DMS153 treated with DMSO at 0.1 percent for 48 hours (cell line): ENCODE measurements at regions not wholly inside any gene's neighbourhood (a gene's known extent, or its start where the extent isn't known, plus 50 kb on each side); places are given as distances from the start of the nearest gene placed in this dataset.

Experiments used
- DNase-seq: peaks from one replicate; lab custom pipeline; 2025; ENCODE audit not compliant: unreplicated experiment; lab: John Stamatoyannopoulos, UW

DNA sequence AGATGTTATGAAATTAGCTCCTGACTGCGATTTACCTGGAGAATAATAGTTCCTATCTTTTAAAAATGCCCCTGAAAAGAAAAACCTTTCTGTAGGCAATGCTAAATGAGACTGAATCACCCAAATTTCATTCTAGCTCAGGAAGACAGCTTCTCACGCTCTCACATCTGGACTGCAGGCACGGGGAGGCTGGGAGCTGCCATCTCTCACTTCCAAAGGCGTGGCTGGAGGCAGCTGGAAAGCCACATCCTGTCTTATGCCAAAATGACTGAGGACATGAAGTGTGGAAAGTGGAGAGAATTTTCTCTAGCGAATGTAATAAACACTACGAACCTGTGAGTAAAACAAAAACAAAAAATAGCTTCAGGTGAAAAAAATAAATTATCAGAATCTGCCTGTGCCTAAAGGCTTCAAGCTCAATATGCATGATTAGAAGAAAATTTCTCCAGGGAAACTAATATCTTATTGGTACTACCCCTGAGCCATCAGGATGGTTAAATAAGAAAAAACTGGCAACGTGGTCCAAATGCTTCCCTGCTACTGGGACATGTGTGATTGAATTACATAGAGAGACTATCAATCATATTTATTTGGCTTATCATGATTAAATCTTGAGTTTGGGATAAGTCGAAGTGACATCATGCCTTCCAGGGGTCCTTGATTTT lies 58.1 kb upstream of the UBL3 start:
- no peak for DNase-seq

DNA sequence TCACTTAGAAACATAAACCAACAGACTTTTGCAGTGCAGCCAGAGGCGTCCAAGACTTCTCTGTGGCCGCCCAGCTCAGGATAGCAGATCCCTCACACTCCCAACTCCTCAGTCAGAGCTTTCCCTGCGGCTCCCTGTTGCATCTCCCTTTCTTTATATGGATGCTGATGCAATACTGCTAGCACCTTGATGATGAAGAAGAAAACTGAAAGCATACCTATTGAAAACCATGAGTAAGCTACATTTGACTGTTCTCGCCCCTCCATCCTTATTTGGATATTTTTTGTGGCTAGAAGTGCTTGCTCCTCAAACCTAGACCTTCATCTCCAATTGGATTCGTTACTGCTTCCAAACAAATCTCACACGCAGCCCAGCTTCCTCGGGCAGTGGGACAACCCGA lies 57.3 kb upstream of the UBL3 start:
- DNase-seq, result no peak

- no peak for DNase-seq
Measured at GRCh38 chr13:29906432-29907011, 56.1 kb upstream of the UBL3 start.

- DNase-seq, result no peak
Measured at GRCh38 chr13:29905845-29906244, 55.4 kb upstream of the UBL3 start.

- DNase-seq, result no peak
Measured at GRCh38 chr13:29903996-29904395, 53.6 kb upstream of the UBL3 start.

DNA sequence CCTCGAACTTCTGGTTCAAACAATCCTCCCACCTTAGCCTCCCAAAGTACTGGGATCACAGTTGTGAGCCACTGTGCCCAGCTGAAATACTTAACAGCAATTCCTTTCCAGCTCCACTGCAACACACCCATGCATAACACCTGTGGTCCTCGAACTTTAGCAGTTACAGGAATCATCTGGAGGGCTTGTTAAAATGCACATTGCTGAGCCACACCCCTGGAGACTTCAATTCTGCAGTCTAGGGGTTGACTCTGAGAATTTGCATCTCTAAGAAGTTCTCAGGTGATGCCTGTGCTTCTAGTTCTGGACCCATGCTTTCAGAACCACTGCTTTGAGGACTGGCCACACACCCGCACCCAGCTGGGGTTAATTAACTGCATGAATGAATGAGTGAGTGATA lies 53.1 kb upstream of the UBL3 start:
- no peak for DNase-seq

DNA sequence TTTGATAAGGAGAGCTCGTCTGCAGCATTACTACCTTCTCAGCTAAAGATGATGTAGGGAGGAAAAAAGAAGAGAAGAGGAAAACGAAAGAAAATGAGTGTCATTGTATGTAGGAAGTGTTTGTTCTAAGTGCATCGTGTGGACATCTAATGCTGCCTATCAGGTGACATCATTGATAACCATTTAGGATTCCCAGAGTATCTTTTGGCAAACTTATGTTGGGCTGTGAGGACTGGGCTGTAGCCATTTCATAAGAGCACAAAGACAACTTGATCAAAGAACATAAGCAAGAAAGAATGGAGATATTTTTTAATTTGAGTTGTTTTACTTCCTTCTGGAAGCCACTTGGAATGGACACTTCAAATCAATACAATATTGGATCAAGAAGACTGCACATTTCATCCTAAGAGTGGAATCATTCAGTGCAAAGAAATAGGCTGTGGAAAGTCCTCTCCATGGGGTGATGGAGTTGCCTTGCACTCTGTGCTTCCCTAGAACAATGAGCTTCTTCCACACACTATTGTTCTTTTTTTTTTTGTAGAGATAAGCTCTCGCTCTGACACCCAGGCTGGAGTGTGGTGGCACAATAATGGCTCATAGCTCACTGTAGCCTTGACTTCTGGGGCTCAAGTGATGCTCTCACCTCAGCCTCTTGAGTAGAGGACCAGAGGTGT lies 52.4 kb upstream of the UBL3 start:
- no peak for DNase-seq

DNA sequence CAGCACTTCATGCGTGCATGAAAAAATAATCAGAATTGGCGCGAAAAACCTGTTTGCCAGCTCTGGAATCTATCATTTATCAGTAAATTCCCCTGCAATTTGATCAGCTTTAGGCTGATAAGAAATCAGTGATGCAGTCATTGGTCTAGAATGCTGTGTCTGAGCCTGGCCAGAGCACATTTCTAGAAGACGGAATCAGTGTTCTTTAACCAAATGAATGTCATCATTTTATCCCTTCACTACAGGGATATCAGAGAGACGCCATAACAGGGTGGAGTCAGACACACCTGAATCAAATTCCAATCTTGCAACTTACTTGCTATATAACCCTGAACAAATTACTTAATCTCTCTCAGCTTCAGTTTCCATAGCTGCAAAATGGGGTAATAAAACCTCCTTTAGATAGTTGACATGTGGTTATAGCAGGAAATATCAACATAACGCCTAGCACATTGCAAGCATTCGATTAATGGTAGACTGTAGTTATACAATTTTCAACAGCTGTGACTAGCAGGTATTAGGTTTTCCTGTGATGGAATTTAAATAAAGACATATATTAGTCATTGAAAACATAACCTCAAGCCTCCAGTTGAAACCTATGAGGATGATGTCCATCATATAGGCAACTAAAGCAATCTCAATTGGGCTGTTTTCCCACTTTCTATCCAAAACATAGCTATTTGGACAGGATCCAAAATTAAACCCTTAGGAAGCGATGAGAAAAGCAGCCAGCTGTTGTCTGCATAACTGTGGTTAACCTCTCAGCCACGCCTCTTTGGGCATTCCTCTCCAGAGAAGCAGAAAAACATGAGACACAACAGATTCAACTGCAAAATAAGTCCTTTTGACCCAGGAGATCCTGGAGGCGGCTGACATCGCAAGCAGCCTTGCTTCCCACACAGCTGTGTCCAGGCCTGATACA lies 51.6 kb upstream of the UBL3 start:
- DNase-seq, result no peak
